ENCODE measurements at regions not wholly inside any gene's neighbourhood (a gene's known extent, or its start where the extent isn't known, plus 50 kb on each side); places are given as distances from the start of the nearest gene placed in this dataset.
"Not testable (repeated sequence)": the region's sequence is repeated elsewhere in the genome, so short reads cannot be mapped to it uniquely, and the experiment has no call there.

- DNase-seq, result no peak
These were observed 50.0 kb downstream of the PTPRS start for GRCh38 chr19:5290336-5291262.

DNA sequence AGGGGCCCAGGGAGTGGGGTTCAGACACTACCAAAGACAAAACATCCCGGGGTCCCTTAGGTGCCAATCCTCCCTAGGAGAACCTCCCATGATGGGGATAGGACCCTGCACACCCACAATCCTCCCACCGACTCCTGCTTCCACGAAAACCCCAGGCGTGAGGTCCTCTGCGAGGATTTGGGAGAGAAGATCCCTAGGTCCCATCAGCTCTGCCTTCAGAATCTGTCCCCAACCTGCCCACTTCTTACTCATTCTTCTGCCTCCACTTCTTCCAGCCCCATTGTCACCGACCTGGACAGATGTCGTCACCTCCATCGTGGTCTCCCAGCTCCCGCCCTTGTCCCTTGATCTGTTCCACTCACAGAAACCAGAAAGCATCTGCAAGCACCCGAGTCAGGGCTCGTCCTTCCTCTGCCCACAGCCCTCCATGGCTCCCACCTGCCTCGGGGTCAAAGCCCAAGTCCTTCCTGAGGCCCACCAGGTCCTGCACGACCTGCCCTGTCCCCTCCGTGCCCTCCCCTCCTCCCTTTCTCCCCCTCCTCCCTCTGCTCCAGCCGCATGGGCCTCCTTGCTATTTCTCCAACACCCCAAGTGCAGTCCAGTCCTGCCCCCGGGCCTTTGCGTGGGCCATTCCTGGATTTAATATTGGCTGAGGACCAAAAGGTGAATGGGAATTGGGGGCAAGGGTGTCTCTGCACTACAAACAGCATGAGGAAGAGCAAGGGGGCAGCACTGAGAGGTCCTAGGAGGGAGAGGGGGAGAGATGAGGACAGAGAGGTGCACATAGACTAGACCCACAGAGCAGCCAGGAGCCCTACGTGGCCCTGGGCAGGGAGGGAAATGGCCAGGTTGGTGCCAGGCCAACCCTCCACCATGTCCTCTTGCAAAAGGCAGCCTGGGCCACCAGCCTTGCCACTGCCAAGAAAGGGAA lies 51.3 kb downstream of the PTPRS start:
- no peak for DNase-seq

GRCh38 chr19:5288347-5288739 lies 52.3 kb downstream of the PTPRS start:
- DNase-seq, result no peak

- DNase-seq, result no peak
These were observed 53.5 kb downstream of the PTPRS start for GRCh38 chr19:5287066-5287465.

DNA sequence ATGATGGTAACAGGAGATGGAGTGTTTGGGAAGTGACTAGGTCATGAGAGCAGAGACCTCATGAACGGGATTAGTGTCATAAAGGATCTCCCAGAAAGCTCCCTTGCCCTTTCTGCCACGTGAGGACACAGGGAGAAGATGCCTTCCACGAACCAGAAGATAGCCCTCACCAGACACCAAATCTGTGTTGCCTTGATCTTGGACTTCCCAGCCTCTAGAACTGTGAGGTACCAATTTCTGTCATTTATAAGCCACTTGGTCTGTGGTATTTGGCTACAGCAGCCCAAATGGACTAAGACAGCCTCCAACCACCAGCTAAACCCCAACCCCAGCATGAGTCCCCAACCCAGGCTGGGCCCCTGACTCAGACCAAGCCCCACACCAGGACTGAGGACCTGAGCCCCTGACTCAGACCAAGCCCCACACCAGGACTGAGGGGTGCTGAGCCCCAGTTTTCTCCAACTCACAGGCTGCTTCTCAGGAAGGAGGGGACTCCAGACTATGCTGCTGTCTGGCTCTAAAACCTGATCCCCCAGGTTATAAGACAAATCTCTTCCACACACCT lies 54.1 kb downstream of the PTPRS start:
- no peak for DNase-seq

GRCh38 chr19:5285955-5286354 lies 54.7 kb downstream of the PTPRS start:
- no peak for DNase-seq

DNA sequence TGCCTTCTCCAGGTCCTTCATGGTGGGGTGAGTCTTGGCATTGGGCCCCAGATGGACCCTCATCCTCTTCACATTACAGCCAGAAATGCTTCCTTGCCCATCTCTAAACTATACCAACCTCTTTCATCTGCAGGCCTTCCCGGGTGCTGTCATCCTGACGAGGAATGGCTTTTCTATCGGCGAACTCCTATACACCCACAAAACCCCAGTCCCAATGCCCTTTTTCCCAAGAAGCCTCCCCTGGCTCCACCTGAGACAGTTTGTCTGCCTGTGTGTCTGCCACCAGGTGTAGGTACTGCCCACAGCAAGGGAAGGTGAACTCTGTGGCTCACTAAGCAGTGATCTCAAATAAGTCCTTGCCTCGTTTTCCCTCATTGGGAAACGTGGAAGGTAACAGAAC lies 55.3 kb downstream of the PTPRS start:
- DNase-seq, result no peak

DNA sequence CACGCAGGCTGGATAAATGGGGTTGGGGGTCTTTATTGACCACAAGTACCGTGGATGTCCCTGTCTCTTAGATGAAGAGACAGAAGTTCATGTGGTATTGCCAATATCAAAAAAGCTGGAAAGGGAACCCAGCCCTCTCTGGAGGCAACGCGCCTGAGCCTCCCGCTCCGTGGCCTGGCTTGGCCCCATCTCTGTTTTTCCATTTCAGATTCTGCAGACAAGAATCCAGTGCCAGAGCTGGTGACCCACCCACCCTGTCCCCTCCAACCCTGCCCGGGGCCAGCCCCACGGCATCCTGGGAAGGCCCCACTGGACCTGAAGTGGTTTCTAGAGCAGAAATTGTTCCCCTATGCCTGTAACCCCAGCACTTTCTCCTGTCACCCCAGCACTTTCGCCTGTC lies 57.7 kb downstream of the PTPRS start:
- DNase-seq, result no peak

GRCh38 chr19:5281588-5281987 lies 59.0 kb downstream of the PTPRS start:
- no peak for DNase-seq

GRCh38 chr19:5275668-5276067 lies 64.9 kb downstream of the PTPRS start:
- DNase-seq, result not testable (repeated sequence)

- no peak for DNase-seq
These were observed 66.8 kb downstream of the PTPRS start for GRCh38 chr19:5273782-5274181.

- DNase-seq, result no peak
These were observed 69.5 kb downstream of the PTPRS start for GRCh38 chr19:5271145-5271544.

DNA sequence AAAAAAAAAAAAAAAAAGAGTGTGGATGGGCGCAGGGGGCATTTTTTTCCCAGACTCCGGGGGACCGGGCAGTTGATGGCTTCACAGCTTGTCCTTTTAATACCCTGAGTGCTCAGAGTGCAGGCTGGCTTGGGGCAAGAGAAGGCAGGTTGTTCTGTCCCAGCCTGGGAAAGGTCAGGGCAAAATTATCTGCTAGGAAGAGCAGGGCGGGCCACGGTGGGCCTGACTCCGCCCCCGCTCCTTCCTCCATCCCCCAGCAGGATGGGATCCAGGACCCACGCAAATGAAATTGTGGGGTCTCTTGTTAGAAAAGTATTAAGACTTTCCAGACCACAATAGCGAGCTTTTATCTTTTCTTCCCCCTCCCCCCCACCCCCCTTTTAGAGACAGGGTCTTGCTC lies 70.7 kb downstream of the PTPRS start:
- no peak for DNase-seq

DNA sequence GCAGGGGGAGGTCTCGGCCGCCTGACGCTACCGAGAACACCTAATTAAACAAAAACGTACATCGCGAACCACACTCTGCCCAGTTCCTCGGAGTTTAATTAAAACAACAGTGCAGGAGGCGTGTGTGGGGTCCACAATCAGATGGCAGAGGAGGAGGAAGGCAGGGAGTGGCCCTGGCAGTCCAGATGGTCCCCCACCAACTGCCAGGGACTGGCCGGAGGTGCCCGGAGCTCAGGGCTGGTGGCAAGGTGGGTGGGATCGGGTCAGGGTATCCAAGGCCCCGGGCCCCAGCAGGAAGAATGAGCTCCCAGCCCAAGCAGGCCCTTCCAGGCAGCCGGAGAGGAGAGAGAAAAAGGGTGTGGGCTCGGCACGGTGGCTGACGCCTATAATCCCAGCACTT lies 71.3 kb downstream of the PTPRS start:
- DNase-seq, result no peak

- no peak for DNase-seq
These were observed 71.8 kb downstream of the PTPRS start for GRCh38 chr19:5268801-5269200.

DNA sequence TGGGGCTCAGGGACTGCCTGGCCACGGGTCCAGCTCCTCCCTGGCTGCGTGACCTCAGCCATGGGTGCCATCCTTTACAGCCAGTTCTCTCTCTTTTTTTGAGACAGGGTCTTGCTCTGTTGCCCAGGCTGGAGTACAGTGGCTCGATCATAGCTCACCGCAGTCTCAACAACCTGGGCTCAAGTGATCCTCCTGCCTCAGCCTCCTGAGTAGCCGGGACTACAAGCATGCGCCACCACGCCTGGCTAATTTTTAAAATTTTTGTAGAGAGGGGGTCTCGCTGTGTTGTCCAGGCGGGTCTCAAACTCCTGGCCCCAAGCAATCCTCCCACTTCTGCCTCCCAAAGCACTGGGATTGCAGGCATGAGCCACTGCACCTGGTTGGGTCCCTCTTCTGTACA lies 75.4 kb downstream of the PTPRS start:
- no peak for DNase-seq

DNA sequence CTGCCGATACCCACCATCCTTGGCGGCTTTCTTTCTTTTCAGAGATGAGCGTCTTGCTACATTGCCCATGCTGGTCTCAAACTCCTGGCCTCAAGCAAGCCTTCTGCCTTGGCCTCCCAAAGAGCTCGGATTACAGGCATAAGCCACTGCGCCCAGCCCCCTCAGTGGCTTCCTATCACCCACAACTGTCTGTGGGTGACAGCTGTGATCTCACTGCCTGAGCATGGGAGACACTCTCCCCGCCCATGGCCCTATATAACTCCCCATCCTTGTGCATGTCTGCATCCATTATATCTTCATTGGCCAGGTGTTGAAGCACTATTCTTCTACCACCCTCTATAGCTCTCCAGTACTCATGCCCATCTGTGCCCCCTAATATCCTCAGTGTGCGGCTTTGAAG lies 76.2 kb downstream of the PTPRS start:
- no peak for DNase-seq

- no peak for DNase-seq
These were observed 77.0 kb downstream of the PTPRS start for GRCh38 chr19:5263615-5264014.

DNA sequence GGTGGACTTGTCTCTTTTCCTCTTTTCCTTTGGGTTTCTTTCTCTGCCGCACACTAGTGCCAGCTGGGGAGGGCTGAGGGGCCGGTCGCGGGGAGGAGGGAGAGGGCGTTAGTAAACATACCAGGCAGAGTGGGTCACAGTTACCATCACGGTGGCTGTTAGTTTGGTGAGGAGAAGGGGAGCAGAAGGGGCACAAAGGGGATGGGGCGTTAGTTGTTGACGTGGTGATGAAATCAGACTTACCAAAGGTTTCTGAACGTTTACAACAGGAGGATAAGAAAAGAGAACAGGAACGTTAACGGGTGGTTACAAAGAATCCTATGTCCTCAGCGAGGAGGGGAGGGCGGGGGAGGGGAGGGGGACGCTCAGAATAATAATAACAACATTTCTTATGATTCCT lies 77.9 kb downstream of the PTPRS start:
- no peak for DNase-seq

GRCh38 chr19:5261156-5261890 lies 79.3 kb downstream of the PTPRS start:
- DNase-seq, result no peak

DNA sequence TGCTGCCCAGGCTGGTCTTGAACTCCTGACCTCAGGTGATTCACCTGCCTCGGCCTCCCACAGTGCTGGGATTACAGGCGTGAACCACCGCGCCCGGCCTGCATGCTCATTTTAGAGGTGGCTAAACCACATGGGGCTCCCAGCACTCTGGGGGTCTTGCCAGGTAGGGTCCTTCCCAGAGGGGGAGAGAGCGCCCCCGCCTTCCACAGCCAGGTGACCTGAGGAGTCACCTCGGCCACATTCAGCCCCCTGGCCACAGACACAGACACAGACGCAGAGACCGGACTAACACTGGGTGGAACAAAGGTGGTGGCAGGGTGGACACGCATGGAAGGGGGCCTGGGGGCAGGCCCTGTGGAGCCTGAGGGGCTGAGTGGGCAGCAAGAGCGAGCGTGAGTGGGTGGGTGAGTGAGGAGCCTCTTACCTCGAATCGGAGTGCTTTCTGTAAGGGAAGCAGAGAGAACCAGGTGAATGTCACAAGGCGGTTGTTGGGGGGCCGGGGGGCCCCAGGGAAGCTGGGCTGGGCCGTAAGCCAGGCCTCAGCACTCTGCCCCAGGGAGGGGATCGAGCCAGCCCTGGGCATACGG lies 80.1 kb downstream of the PTPRS start:
- DNase-seq, result no peak

- no peak for DNase-seq
These were observed 80.9 kb downstream of the PTPRS start for GRCh38 chr19:5259750-5260149.
